HFFc6 (cell line): ENCODE measurements at regions not wholly inside any gene's neighbourhood (a gene's known extent, or its start where the extent isn't known, plus 50 kb on each side); places are given as distances from the start of the nearest gene placed in this dataset.

ENCODE experiments used
- DNase-seq: peaks from one replicate; pipeline ENCODE4 v3.0.0-alpha.2; 2018
- H3K27ac Mint-ChIP-seq: 2 replicates; pipeline ENCODE4 v1.8.0; 2020; ENCODE audit warnings: mild to moderate bottlenecking, mixed read lengths
- H3K27me3 Mint-ChIP-seq: 2 replicates; pipeline ENCODE4 v1.8.0; 2021; ENCODE audit warnings: mild to moderate bottlenecking, moderate library complexity, mixed read lengths; ENCODE audit not compliant: insufficient read depth
- H3K36me3 Mint-ChIP-seq: 2 replicates; pipeline ENCODE4 v1.8.0; 2021; ENCODE audit warnings: low read depth, mixed read lengths
- H3K4me1 Mint-ChIP-seq: 2 replicates; pipeline ENCODE4 v1.8.0; 2020; ENCODE audit warnings: low read depth, mixed read lengths
- H3K4me3 Mint-ChIP-seq: 2 replicates; pipeline ENCODE4 v1.8.0; 2020; ENCODE audit warnings: mild to moderate bottlenecking, moderate library complexity, mixed read lengths
- H3K9me3 Mint-ChIP-seq: 2 replicates; pipeline ENCODE4 v1.8.0; 2020; ENCODE audit warnings: mild to moderate bottlenecking, mixed read lengths
- CTCF ChIP-seq: fragments of 200-600 bp; sonication (generic); IDR thresholded peaks from 2 replicates; pipeline ENCODE4 v1.5.0; 2021; ENCODE audit warnings: antibody characterized with exemption, mild to moderate bottlenecking

- peaks cover 3% of the 10 kb centered on the region; the same call in 1 of the 2 replicates for H3K9me3 Mint-ChIP-seq
- H3K4me3 Mint-ChIP-seq, result no peak overlapping the region
These were observed 185.1 kb upstream of the MTNR1B start for GRCh38 chr11:92784331-92784730.

GRCh38 chr11:92787638-92788037, 181.8 kb upstream of the MTNR1B start:
- Mint-ChIP-seq H3K9me3 (no peaks in the 10 kb centered on the region; the same call in 1 of the 2 replicates), H3K4me1 (no peaks in the 10 kb centered on the region), H3K4me3 (no peak overlapping the region), H3K27me3 (no peaks in the 10 kb centered on the region; the same call in 1 of the 2 replicates), H3K36me3 (no peaks in the 10 kb centered on the region), H3K27ac (no peak overlapping the region)
- DNase-seq, result no peak
- TF ChIP-seq CTCF, result no peak

More at GRCh38 chr11:92784331-92784730, 185.1 kb upstream of the MTNR1B start:
- no peaks in the 10 kb centered on the region for H3K36me3 Mint-ChIP-seq
- no peaks in the 10 kb centered on the region for H3K4me1 Mint-ChIP-seq
- no peak overlapping the region for H3K27ac Mint-ChIP-seq
- DNase-seq, result no peak
- no peaks in the 10 kb centered on the region; the same call in 1 of the 2 replicates for H3K27me3 Mint-ChIP-seq
- no peak for TF ChIP-seq CTCF

GRCh38 chr11:92789761-92790160, 179.7 kb upstream of the MTNR1B start:
- TF ChIP-seq CTCF, result no peak

GRCh38 chr11:92790366-92790765, 179.1 kb upstream of the MTNR1B start:
- no peak overlapping the region for H3K27ac Mint-ChIP-seq
- no peak for TF ChIP-seq CTCF
- DNase-seq, result no peak
- no peaks in the 10 kb centered on the region for H3K36me3 Mint-ChIP-seq
- peaks cover 14% of the 10 kb centered on the region for H3K9me3 Mint-ChIP-seq
- no peak overlapping the region for H3K4me3 Mint-ChIP-seq
- no peaks in the 10 kb centered on the region for H3K27me3 Mint-ChIP-seq
- H3K4me1 Mint-ChIP-seq, result no peaks in the 10 kb centered on the region

More at GRCh38 chr11:92789761-92790160, 179.7 kb upstream of the MTNR1B start:
- no peak overlapping the region for H3K4me3 Mint-ChIP-seq
- H3K9me3 Mint-ChIP-seq, result peaks cover 10% of the 10 kb centered on the region; the same call in 1 of the 2 replicates
- no peaks in the 10 kb centered on the region for H3K36me3 Mint-ChIP-seq
- H3K27me3 Mint-ChIP-seq, result no peaks in the 10 kb centered on the region
- no peaks in the 10 kb centered on the region for H3K4me1 Mint-ChIP-seq
- no peak overlapping the region for H3K27ac Mint-ChIP-seq
- no peak for DNase-seq

GRCh38 chr11:92790926-92791616, 178.4 kb upstream of the MTNR1B start:
- H3K4me1 Mint-ChIP-seq, result no peaks in the 10 kb centered on the region
- H3K27me3 Mint-ChIP-seq, result no peaks in the 10 kb centered on the region
- no peak overlapping the region for H3K27ac Mint-ChIP-seq
- no peak for TF ChIP-seq CTCF
- peaks cover 15% of the 10 kb centered on the region for H3K9me3 Mint-ChIP-seq
- no peaks in the 10 kb centered on the region for H3K36me3 Mint-ChIP-seq
- no peak overlapping the region for H3K4me3 Mint-ChIP-seq
- DNase-seq, result no peak
